NCI-H2081 (cell line): ENCODE measurements at regions not wholly inside any gene's neighbourhood (a gene's known extent, or its start where the extent isn't known, plus 50 kb on each side); places are given as distances from the start of the nearest gene placed in this dataset.

Experiments used
- DNase-seq, 2 experiments: peaks; one replicate each; lab custom pipeline; 2025; lab: John Stamatoyannopoulos, UW

DNA sequence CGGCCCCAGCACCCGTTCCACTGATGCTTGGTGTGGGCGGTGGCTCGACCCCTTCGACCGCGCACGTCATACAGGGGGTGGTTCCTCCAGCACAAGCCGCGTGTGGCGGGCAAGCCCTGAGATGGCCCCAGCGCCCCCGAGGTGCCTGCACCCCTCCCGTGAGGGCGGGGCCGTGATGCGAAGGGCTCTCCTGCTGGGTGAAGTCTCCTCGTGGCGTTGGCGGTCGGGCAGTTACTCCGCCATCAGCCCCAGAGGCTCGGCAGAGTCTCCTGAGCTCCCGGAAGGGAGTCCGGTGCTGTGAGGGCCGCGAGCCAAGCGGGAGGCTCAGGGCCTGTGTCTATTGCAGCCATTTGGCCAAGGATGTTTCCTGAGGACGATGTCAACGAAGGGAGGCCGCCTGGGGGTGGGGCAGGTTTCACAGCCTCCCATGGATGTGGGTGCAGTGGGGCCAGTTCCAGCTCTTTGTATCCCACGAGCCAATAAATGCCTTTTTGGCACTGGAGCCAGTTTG lies 78.1 kb upstream of the GALNT9 start:
- DNase-seq: peak in 1 of 2 experiments; percentile 27

DNA sequence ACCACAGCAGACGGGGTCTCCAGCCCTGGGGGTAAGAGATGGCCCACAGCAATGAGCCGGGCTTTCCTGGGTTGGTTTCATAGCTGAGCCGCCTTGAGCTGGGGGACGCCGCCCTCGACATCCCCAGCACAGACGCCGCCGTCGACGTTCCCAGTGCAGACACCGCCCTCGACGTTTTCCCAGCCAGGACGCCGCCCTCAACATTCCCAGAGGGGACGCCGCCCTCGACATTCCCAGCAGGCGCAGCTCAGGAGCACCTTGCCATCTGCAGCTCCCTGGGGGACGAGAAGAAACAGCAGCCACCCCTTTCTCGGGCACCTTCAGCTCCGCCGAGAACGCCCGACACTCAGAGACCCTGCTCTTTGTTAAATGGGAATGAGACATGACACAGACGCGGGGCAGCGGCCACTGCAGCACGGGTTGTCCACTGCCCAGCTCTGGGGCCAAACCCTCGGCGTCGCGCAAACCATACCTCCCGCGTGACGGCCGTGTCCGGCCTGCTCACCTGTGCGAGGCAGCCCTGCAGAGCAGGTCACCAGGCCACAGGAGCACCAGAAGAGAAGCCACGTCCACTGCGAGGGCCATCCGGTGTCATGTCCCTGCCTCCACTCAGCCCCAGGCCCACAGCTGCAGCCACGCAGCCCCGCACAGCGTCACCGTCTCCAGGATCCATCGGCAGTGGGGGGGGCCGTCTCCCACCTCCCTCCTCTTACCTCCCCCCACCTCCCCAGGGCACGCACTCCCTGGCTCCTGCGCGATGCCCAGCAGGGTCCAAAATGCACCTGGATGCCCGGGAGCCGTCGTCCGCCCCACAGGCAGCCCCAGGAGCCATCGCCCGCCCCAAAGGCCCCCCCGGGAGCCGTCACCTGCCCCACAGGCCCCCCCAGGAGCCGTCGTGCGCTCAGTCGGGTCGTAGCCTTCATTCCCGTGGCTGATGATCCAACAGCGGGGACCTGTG lies 77.4 kb upstream of the GALNT9 start:
- no peak for DNase-seq

DNA sequence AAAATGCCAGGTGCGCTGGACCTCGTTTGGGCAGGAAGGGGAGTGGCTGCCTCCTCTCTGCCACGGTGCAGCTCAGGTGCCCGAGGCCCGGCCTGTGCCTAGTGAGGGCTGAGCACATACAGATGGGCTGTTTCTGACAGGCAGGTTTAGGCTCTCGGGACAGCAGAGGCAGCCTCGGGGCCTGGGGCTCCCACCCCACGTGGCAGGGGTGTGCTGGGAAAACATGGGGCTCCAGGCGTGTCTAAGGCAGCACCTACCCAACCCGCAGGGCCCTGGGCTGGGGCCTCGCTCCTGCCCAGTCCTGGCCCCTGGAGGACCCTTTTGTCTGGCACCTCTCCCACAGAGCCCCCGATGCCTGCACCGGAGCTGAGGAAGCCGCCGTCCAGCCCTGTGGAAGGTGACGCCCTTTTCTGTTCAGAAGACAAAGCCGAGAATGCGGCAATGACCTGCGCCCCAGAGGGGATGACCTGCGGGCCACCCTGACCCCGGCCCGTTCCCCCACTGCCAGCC lies 76.4 kb upstream of the GALNT9 start:
- no peak for DNase-seq

DNA sequence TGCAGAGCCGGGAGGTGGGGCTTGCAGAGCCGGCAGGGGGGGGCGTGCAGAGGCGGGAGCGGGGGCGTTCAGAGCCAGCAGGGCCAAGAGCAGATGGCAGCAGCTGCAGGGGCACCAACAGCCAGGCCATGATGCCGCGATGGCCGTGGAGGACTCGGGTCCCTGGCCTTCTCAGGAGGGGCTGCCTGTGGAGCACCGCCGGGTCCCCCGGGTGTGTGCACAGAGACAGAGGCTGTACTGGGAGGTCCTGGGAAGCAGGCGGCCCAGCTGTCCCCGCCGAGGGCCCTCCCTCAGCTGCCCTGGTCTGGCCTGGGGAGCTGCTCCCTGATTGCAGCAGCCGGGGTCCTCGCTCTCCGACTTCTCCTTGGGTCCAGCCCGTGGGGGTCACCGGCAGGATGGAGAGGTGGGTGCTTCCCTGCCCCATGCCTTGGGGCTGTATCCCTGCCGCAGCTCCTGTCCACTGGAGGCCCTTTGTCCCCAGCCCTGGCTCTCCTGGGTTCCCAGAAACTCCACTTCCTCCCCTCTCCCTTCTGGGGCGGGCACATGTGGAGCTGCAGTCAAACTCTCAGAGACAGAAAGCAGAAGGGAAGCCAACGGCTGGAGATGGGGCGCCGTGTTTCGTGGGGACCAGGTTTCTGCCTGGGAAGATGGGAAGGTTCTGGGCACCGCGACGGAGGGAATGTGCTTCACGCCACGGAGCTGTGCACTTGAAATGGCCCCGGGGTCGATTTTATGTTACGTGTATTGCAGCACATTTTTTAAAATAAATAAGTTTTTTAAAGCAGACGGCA lies 75.8 kb upstream of the GALNT9 start:
- no peak for DNase-seq

DNA sequence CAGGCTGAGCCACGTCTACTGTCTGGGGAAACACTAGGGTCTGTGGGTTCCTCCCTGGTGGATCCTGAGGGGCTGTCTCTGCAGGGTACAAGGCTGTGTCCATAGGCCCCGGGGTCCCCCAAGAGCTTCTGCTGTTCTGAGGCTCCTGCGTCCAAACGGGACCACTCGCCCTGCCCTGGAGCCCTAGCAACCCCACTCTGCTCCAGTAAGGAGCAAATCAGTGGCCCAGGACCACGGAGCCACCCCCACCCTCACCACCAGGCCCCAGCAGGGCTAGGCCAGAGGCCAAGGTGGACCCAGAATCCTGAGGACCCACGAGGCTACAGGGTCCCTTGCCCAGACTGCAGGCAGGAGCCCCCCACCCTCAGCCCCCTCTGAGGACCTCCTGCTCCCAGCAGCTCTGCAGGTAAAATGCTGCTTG lies 75.1 kb upstream of the GALNT9 start:
- DNase-seq: no peak

DNA sequence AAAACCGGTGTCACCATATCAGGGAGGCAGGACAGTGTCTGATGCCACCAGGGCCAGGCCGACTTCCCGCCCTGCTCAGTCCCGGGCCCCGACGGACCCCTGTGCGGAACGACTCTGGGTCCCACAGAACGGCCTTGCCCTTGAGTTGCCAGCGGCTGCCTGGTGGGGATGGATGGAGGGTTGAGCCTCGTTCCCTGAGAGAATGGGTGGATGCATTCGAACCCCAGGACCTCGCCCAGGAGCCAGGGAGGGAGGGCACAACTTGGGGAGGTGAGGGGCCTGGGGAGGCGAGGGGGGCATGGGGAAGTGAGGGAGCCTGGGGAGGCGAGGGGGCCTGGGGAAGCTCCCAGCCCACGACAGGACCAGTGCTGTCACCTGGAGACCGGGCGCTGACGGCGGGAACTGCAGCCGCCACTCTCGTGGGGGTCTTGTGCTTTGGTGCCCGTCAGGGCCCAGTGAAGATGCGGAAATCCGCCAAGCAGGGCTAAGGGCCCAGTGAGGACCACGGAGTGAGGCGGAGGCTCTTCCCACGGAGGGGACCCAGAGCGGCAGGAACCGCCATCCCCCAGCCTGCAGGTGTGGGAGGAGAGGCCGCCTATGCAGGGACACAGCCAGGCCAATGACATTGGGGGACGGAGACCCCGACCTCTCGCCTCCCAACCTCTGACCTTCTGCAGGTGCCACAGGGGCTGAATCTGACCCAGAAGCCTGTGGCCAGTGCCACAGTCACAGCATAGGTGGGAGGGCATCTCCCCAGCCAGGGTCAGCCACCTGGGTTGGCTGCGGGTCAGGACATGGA lies 74.4 kb upstream of the GALNT9 start:
- no peak for DNase-seq

DNA sequence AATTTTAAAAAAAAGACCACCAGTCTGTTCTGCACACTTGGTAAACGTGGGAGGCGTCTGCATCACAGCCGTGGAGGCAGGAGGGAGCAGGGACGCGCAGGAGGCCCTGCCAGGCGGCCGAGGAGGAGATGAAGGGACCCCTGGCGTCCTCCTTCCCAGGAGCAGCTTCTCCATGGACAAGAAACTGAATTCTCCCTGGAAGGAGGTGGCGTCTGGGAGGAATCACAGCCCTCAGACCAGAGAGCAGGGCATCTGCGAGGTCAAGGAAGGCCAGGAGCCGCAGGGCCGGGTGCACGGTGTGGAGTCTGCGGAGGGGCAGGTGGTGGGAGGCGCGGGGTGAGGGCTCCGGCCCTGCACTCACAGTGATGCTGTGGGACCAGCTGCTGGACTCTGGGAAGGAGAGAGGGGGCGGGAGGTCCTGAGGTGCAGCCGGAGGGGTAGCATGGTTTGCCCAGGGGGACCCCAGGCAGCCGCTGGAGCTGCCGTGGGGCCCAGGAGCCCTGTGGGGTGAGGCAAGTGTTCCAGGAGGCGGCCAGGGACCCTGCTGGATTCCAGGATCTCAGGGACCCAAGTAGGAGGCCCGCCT lies 73.5 kb upstream of the GALNT9 start:
- DNase-seq: no peak

DNA sequence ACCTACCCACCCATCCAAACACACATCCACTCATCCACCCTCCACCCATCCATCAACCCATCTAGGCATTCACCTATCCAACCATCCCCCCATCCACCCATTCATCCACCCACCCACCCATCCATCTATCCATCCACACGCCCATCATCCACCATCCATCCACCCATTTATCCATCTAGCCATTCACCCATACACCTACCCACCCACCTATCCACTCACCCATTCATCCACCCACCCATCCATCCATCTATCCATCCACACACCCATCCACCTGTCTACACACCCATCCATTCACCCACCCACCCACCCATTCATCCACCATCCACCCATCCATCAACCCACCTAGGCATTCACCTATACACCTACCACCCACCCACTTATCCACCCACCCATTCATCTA lies 72.6 kb upstream of the GALNT9 start:
- no peak for DNase-seq

DNA sequence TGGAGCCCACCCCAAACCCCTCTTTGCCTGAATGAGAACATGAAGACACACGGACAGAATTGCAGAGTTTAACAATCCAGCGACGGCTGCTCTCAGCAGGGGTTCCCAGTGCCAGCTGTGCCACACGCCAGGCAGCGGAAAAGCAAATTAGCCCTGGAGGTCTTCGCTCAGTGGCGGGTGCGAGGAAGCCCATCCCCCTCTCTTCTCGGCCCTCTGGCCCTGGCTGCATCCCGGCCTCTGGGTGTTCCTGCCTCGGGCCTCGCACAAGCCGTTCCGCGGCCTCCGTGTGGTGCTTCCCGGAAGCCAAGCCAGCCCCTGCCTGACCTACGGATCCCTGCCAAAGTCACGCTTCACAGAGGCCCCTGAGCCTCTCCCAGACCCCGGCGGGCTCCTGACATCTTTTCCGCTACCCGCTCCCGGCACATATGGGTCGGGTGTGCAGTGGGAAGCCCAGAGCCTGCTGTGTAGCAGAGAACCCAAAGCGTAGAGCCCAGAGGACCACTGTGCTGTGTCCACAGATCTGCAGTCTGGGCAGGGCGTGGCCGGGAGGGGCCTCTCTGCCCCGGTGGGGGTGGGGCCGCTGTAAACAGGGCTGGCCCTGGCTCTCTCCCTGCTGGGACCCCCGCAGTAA lies 70.7 kb upstream of the GALNT9 start:
- DNase-seq: peak in 1 of 2 experiments; percentile 30

DNA sequence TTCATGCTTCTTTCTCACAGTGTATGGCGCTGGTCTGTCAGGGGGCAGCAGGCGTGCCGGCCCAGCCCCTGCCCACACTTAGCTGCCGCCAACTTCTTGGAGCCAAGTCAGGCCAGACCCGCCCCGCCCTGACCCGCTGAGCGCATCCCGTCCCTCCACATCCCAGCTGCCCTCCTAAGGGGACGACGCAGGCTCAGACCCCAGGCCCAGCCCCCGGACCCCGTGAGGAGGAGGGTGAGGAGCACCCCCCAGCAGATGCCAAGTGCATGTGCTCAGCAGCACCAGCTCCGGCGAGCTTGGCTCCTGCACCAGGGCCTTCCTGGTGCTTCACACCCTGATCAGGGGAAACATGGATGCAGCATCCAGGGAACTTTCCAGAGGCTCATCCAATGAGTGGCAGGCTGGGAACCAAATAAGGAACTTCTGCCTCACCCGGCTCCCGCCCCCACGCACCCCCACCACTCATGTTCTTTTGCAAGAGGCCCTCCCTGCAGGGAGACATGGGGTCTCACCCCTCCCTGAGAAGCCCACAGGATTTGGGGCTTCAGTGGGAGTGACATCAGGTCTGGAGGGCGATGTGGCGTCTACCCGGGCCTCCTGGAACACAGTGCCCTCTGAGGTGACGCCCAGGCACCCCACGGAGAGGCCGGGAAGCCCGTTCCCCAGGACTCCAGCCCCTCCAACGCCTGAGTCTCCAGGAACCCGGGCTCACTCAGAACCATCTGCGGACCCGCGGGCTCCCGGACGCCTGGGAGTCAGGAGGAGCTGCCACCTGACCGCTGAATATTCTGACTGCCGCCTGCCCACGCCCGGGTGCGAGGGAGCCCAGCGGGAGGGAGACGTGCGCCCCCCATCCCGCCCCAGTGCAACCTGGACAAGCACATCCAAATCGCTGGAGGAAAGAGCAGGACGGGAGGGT lies 70.0 kb upstream of the GALNT9 start:
- no peak for DNase-seq

DNA sequence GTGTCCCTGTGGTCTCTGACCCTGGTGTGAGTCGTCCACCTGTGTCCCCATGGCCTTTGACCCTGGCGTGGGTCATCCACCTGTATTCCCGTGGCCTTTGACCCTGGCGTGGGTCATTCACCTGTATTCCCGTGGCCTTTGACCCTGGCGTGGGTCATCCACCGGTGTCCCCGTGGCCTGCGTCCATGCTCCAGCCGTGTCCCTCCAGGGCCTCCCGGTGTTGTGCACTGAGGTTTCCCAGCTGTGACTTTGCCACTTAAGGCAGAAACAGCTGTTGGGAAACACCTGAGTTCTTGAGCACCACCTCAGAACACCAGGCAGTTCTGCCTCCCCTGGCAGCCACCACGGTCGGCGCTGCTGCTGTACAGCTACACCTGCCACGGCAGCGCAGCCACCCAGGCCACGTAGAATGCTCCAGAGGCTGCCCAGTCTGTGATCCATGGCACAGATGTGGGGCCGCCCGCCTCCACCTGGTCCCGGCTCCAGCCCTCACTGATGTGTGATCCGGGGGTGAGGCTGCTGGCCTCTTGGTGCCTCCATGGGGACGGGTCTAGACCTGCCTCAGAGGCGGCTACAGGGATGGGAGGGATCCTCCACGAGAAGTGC lies 69.1 kb upstream of the GALNT9 start:
- no peak for DNase-seq

DNA sequence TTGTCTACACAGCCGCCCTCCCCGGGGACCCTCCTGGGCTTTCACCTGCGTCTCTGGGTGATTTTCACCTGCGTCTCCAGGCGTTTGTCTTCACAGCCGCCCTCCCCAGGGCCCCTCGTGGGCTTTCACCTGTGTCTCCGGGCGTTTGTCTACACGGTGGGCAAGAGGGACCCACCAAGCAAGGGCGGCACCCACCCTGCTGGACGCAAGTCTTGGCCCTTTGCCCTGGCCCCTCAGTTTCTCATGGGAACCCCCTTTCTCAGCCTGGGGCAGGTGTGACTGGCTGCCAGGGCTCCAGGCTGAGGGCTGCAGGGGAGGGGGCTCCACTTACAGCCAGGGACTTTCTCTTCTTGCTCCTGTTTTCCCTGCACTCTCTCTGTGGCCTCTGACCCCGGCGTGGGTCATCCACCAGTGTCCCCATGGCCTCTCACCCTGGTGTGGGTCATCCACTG lies 68.6 kb upstream of the GALNT9 start:
- no peak for DNase-seq

DNA sequence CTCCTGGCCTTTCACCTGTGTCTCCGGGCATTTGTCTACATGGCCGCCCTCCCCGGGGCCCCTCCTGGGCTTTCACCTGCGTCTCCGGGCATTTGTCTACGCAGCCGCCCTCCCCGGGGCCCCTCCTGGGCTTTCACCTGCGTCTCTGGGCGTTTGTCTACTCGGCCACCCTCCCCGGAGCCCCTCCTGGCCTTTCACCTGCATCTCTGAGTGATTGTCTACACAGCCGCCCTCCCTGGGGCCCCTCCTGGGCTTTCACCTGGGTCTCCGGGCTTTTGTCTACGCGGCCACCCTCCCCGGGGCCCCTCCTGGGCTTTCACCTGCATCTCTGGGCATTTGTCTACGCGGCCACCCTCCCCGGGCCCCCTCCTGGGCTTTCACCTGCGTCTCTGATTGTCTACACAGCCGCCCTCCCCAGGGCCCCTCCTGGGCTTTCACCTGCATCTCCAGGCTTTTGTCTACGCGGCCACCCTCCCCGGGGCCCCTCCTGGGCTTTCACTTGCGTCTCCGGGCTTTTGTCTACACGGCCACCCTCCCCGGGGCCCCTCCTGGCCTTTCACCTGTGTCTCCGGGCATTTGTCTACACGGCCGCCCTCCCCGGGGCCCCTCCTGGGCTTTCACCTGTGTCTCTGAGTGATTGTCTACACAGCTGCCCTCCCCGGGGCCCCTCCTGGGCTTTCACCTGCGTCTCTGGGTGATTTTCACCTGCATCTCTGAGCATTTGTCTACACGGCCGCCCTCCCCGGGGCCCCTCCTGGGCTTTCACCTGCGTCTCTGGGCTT lies 68.0 kb upstream of the GALNT9 start:
- DNase-seq: no peak

DNA sequence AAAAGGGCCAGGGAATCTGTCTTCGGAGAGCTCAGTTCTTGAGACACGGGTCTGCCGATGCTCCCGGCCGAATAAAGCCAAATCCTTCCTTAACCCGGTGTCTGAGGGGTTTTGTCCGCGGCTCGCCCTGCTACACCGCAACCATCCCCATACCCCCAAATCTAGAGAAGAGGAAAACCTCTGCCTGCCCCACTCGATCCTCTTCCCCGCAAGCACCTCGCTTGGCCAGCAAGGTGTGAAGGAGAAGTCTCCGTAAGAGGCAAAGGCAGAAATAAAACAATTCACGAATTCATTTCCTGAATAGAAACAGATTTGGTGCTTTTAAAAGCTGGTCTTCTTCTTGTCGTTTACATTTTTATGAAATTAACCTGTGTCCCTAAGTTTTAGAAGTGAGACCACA lies 67.3 kb upstream of the GALNT9 start:
- no peak for DNase-seq

DNA sequence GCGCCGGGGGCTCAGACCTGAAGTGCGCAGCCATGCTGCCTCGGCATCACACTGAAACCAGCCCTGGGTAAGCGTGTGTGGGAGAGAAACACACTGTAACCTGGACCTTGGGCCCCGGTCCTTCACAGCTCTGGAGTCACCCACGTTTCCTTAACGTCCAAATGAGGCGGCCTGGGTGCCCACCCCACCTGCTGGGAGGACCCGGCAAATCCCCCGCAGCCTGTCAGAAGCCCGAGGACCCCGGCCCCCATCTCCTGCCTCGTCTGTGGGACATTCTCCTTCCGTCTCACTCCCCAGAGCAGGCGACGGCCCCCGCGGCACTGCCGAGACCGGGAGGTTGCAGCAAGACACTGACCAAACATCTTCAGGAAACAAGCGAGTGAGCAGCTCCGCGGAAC lies 66.5 kb upstream of the GALNT9 start:
- no peak for DNase-seq

DNA sequence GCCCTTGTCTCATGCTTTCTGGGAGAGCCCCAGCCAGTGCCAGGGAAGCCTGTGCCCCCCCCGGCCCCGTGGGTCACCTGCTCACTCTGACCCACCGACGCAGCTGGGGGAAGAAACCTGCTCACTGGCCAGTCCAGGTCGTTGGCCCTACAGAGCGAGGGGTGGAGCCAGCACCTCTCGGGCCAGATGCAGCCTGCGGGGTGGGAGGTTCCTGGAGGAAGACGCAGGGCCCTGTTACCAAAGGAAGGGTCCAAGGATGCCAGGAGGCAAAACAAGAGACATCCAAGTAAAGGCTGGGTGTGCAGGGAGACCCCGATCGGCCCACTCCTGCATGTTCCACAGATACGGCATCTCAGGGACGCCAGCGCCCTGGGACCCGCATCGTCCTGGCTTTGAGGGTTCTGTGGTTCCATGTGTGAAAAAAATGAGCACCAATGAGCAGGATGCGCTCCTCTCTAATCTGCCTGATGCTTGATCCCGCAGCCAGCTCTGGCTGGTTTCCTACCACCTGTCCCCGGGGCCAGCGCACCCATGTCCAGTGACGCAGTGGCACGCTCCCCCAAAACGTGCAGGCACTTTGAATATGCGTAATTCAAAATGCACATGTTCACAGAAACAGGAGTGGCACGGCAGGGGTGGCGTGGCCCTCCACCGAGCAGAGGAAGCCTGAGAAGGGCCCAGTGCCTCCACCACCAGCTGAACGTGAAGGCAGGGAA lies 66.0 kb upstream of the GALNT9 start:
- no peak for DNase-seq

DNA sequence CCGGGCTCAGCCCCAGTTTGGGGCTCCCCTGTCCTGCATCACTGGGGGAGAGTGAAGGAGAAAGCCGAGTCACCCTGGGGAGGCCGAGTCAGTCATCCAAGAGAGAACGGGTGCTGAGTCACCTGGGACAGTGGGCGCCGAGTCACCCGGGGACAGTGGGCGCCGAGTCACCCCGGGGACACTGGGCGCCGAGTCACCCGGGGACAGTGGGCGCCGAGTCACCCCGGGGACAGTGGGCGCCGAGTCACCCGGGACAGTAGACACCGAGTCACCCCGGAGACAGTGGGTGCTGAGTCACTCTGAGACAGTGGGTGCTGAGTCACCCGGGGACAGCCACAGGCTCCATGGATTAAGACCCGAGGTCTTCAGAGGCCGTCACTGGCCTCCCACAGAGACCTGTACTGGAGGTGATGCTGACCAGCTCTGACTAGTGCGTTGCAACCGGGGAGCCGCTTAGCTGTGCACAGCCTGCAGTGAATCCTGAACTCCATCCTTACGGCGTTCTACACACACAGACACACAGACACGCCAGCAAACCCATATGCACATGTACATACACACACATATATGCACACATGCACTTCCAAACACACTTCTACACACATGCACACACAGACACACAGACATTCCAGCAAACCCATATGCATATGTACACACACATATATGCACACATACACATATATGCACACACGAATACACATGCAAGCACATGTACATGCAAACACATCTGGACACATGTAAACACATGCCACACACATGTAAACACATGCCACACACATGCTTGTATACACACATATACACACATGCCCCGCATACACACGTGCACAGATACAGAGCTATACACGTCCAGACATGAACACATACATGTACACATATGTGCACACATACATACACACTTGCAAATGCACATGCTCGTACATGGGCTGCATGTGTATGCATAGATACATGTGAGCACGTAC lies 64.9 kb upstream of the GALNT9 start:
- DNase-seq: no peak
